Suppressor macrophage treated with lipopolysaccharide for 4 hours (primary cell): ENCODE measurements at regions not wholly inside any gene's neighbourhood (a gene's known extent, or its start where the extent isn't known, plus 50 kb on each side); places are given as distances from the start of the nearest gene placed in this dataset.

Source experiments
- DNase-seq: peaks from one replicate; pipeline ENCODE4 v3.0.0-alpha.2; 2020

DNA sequence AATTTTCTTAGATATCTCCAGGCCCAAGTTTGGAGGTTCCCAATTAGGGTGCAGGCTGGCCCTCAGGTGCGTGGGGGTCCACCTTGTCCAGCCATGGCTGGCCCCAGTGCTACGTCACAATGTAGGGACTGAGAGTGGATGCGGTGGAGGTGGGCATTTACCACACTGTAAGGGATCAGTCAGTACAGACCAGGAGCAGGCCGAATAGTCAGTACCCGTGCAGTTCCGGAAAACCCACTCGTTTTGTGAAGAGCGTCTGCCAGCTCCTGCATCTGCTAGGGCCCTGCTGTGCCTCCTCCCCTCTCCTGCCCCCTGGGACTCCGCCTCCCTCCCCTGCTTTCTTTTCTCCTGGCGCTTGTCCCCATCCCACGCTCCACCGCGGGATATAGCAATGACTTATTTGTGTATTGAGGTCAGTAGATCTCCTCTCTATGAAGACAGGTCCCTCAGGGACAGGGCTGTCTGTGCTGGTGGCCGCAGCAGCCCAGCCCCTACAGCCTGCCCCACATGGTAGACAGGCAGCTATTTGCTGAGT is 50.4 kb upstream of the SEPTIN5 start:
- peak; percentile 3 for DNase-seq

DNA sequence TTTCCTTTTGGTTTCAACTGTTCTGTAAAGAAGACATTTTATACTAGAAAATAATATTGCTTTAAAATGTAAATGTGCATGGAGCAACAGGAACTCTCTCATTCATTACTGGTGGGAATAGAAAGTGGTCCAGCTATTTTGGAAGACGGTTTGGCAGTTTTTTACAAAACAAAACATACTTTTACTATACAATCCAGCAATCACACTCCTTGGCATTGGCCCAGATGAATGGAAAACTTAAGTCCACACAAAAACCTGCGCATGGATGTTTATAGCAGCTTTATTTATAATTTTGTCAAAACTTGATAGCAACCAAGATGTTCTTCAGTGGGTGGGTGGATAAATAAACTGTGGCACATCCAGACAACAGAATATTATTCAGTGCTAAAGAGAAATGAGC is 49.9 kb upstream of the SEPTIN5 start:
- no peak for DNase-seq
